Endothelial cell of umbilical vein (primary cell): ENCODE measurements at regions not wholly inside any gene's neighbourhood (a gene's known extent, or its start where the extent isn't known, plus 50 kb on each side); places are given as distances from the start of the nearest gene placed in this dataset.

Experiments
- BruUV-seq: library from RNA; stranded (reverse); fragments of 400-500 nt; replicated peaks from 2 replicates; lab custom pipeline; 2021; lab: Mats Ljungman, UMichigan
- CTCF ChIA-PET: fragments of 300-600, 350-600 bp; sonication (Branson Sonifier 250); formaldehyde crosslinking; loops from one replicate; lab custom pipeline; 2021; ENCODE audit warnings: antibody characterized with exemption, inconsistent platforms; lab: Charles Lee
- POLR2A ChIA-PET: fragments of 300-600, 350-600 bp; sonication (Branson Sonifier 250); formaldehyde crosslinking; loops from one replicate; lab custom pipeline; 2021; ENCODE audit warnings: antibody characterized with exemption, inconsistent platforms; lab: Charles Lee
- DNase-seq: peaks from one replicate; pipeline ENCODE4 v3.0.0-alpha.2; 2011; ENCODE audit warnings: low read depth, low spot score
- FAIRE-seq: peaks from 2 replicates; lab custom pipeline; 2011; peaks lifted over from hg19 to GRCh38; lab: Jason Lieb, UNC
- H2AFZ ChIP-seq: 2 replicates; pipeline ENCODE4 v1.6.0; 2012; ENCODE audit warnings: low read depth, low read length, control low read depth, inconsistent platforms
- H3K27ac ChIP-seq: 2 replicates; pipeline ENCODE4 v1.5.1; 2011; ENCODE audit warnings: low read depth, mild to moderate bottlenecking, control low read depth, low read length, moderate library complexity; ENCODE audit not compliant: insufficient read depth
- H3K27me3 ChIP-seq, 2 experiments: 2 replicates each; pipeline versions ENCODE4 v1.6.0 to v1.6.1; 2011; ENCODE audit warnings: low read length in 2 of 2, mixed read lengths in 1 of 2; ENCODE audit not compliant: control insufficient read depth in 2 of 2, insufficient read depth in 2 of 2
- H3K36me3 ChIP-seq, 2 experiments: 2 replicates in 1 of 2; 3 replicates in 1 of 2; pipeline ENCODE4 v1.5.1; 2011; ENCODE audit warnings: low read length in 2 of 2, mild to moderate bottlenecking in 1 of 2, moderate library complexity in 1 of 2; ENCODE audit not compliant: control insufficient read depth in 2 of 2, insufficient read depth in 2 of 2; ENCODE audit errors: extremely low read depth in 1 of 2
- H3K4me1 ChIP-seq: 3 replicates; pipeline ENCODE4 v1.5.1; 2011; ENCODE audit warnings: mild to moderate bottlenecking, low read length; ENCODE audit not compliant: control insufficient read depth, insufficient read depth; ENCODE audit errors: extremely low read depth
- H3K4me2 ChIP-seq: 2 replicates; pipeline ENCODE4 v1.6.1; 2011; ENCODE audit warnings: low read length, control low read depth, mixed read lengths; ENCODE audit not compliant: insufficient read depth
- H3K4me3 ChIP-seq, 3 experiments: fragments of 200-600 bp in 1 of 3; sonication (generic), shearing (Covaris generic) in 1 of 3; replicated peaks in 1 of 3; 2 replicates each; pipeline ENCODE4 v1.5.1; 2011 to 2016; ENCODE audit warnings: control low read depth in 3 of 3, low read length in 3 of 3, mild to moderate bottlenecking in 2 of 3, inconsistent platforms in 1 of 3, low read depth in 1 of 3, moderate library complexity in 1 of 3; ENCODE audit not compliant: insufficient read depth in 1 of 3
- H3K79me2 ChIP-seq: 2 replicates; pipeline ENCODE4 v1.6.0; 2012; ENCODE audit warnings: low read length, inconsistent platforms; ENCODE audit not compliant: control insufficient read depth, insufficient read depth
- H3K9ac ChIP-seq: replicated peaks from 2 replicates; pipeline ENCODE3; 2011; ENCODE audit warnings: low read length, control low read depth; ENCODE audit not compliant: insufficient read depth; ENCODE audit errors: extremely low read depth
- H3K9me1 ChIP-seq: replicated peaks from 3 replicates; pipeline ENCODE4 v1.6.0; 2011; ENCODE audit warnings: mild to moderate bottlenecking, low read length; ENCODE audit not compliant: control insufficient read depth, insufficient read depth; ENCODE audit errors: extremely low read depth
- H3K9me3 ChIP-seq: replicated peaks from 2 replicates; pipeline ENCODE4 v1.5.1; 2012; ENCODE audit warnings: low read length, inconsistent platforms; ENCODE audit not compliant: control insufficient read depth, insufficient read depth
- H4K20me1 ChIP-seq: replicated peaks from 2 replicates; pipeline ENCODE3; 2011; ENCODE audit warnings: mild to moderate bottlenecking, low read length; ENCODE audit not compliant: control insufficient read depth, insufficient read depth; ENCODE audit errors: extremely low read depth
- CTCF ChIP-seq, 2 donors: IDR thresholded peaks; 1 replicate in 1 of 2; 2 replicates in 1 of 2; pipeline ENCODE4 v1.5.1; 2011; ENCODE audit warnings: low read length in 2 of 2, mild to moderate bottlenecking in 2 of 2, moderate library complexity in 2 of 2, control low read depth in 1 of 2, inconsistent platforms in 1 of 2, low read depth in 1 of 2; ENCODE audit not compliant: insufficient read depth in 1 of 2; ENCODE audit errors: extremely low read depth in 1 of 2
- EZH2 ChIP-seq: IDR thresholded peaks from 2 replicates; pipeline ENCODE4 v1.6.1; 2012; ENCODE audit warnings: borderline replicate concordance, low read depth, mild to moderate bottlenecking, moderate library complexity, low read length, inconsistent platforms; ENCODE audit not compliant: severe bottlenecking
- FOS ChIP-seq: IDR thresholded peaks from 2 replicates; pipeline ENCODE4 v1.6.1; 2011; ENCODE audit warnings: mild to moderate bottlenecking, low read length, moderate library complexity, borderline replicate concordance; ENCODE audit not compliant: insufficient read depth
- GATA2 ChIP-seq: IDR thresholded peaks from 2 replicates; pipeline ENCODE4 v1.7.0; 2011; ENCODE audit warnings: low read depth, mild to moderate bottlenecking, moderate library complexity, mixed read lengths, low read length; ENCODE audit not compliant: insufficient read length, insufficient read depth
- JUN ChIP-seq: IDR thresholded peaks from 2 replicates; pipeline ENCODE4 v1.6.1; 2011; ENCODE audit warnings: borderline replicate concordance, low read depth; ENCODE audit not compliant: insufficient read length, insufficient read depth
- MYC ChIP-seq: IDR thresholded peaks from one replicate; pipeline ENCODE4 v1.6.1; 2011; ENCODE audit warnings: mild to moderate bottlenecking, low read depth, low read length
- POLR2A ChIP-seq: IDR thresholded peaks from 2 replicates; pipeline ENCODE4 v1.6.1; 2012; ENCODE audit warnings: low read depth, mild to moderate bottlenecking, control low read depth, low read length
- POLR2AphosphoS5 ChIP-seq: IDR thresholded peaks from 2 replicates; pipeline ENCODE4 v1.6.1; 2012; ENCODE audit warnings: low read depth, mild to moderate bottlenecking, control low read depth, low read length, moderate library complexity; ENCODE audit not compliant: insufficient read depth
- dilution Hi-C: fragments of 300-500 bp; cut with MboI; formaldehyde crosslinking; loops from one replicate; pipeline ENCODE4 v1.15.0; 2019; ENCODE audit warnings: low sequenced_read_pairs; ENCODE audit not compliant: extremely low pct_ligation_motif_present
- intact Hi-C: fragments of 100-400 bp; cut with micrococcal nuclease; formaldehyde crosslinking; loops from one replicate; pipeline ENCODE4 v1.10.0; 2022
- TF ChIP-seq, protein P1 (sequence below): IDR thresholded peaks from 2 replicates; pipeline ENCODE4 v1.6.1; 2011; ENCODE audit not compliant: insufficient read depth, insufficient read length

DNA sequence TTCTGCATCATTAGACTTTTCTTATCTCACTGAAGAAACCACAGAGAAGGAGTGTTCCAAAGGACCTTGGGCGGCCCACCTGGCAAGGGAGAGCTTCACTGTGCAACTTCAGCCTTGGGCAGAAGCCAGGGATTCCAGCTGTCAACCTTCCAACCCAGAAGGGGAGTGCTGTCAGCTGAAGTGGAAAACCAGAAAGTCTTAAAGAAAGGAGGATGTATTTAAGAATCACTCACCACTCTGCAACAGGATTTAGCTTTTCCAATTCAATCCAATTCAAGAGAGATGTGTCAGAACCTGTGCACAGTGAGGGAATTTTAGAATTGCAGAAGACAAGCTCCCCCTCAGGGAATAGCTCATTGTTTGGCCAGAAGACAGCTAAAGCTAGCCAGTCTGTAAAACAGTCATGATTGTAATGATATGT lies 553.7 kb downstream of the CD83 start:
- H3K9me3 ChIP-seq = no peaks in the 10 kb centered on the region
- intact Hi-C loops (no loop called here), dilution Hi-C loops (no loop called here)
- DNase-seq (no peak), FAIRE-seq (no peak)
- H3K79me2 ChIP-seq = no peaks in the 10 kb centered on the region
- H4K20me1 ChIP-seq = no peaks in the 10 kb centered on the region
- CTCF ChIA-PET = no interaction called here
- no peak overlapping the region for H3K4me3 ChIP-seq
- H3K4me1 ChIP-seq = no peaks in the 10 kb centered on the region
- H2AFZ ChIP-seq = no peak overlapping the region
- no TSS peak for BruUV-seq
- TF ChIP-seq EZH2 (no peak), FOS (no peak), POLR2AphosphoS5 (no peak), POLR2A (no peak), CTCF (IDR thresholded peaks at IDR 0.05; ENCODE audit: extremely low read depth in 1 of 2, insufficient read depth in 1 of 2, low read depth in 1 of 2, low read length in 2 of 2) (no peak), MYC (no peak), JUN (no peak), GATA2 (no peak)
- TF ChIP-seq, protein P1, sequence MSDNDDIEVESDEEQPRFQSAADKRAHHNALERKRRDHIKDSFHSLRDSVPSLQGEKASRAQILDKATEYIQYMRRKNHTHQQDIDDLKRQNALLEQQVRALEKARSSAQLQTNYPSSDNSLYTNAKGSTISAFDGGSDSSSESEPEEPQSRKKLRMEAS = no peak
- H3K27me3 ChIP-seq = no peaks in the 10 kb centered on the region
- no peaks in the 10 kb centered on the region for H3K36me3 ChIP-seq
- no peak overlapping the region for H3K27ac ChIP-seq
- H3K4me2 ChIP-seq = no peak overlapping the region
- no peaks in the 10 kb centered on the region for H3K9me1 ChIP-seq
- no peak overlapping the region for H3K9ac ChIP-seq
- POLR2A ChIA-PET = no interaction called here
